ENCODE measurements at regions not wholly inside any gene's neighbourhood (a gene's known extent, or its start where the extent isn't known, plus 50 kb on each side); places are given as distances from the start of the nearest gene placed in this dataset.

GRCh38 chr13:89763005-89763404 lies 1584.5 kb upstream of the MIR17HG start:
- no peak overlapping the region for H3K27ac ChIP-seq
- H3K9ac ChIP-seq (ENCODE audit: insufficient read length) = no peak overlapping the region
- DNase-seq (ENCODE audit: low read depth, low spot score) = no peak
- TF ChIP-seq FOXP2 (optimal IDR thresholded peaks at IDR 0.05; ENCODE audit: control extremely low read depth, extremely low read length, insufficient read depth) = no peak
- no peak overlapping the region for H3K4me3 ChIP-seq
- no peaks in the 10 kb centered on the region for H3K9me3 ChIP-seq (ENCODE audit: low read depth, low read length)
- no peaks in the 10 kb centered on the region for H3K36me3 ChIP-seq (ENCODE audit: insufficient read depth, low read length)

- Histone ChIP-seq H3K4me3 (no peak overlapping the region), H3K9me3 (ENCODE audit: low read depth, low read length) (no peaks in the 10 kb centered on the region), H3K27ac (no peak overlapping the region), H3K9ac (ENCODE audit: insufficient read length) (no peak overlapping the region), H3K36me3 (ENCODE audit: insufficient read depth, low read length) (no peaks in the 10 kb centered on the region)
- DNase-seq (ENCODE audit: low read depth, low spot score) = no peak
- TF ChIP-seq POLR2AphosphoS5 (IDR thresholded peaks at IDR 0.05; ENCODE audit: borderline replicate concordance, low read depth, low read length) = no peak
- TF ChIP-seq FOXP2 (optimal IDR thresholded peaks at IDR 0.05; ENCODE audit: control extremely low read depth, extremely low read length, insufficient read depth) = no peak
- no peak for TF ChIP-seq EZH2 (IDR thresholded peaks at IDR 0.05)
Observed at GRCh38 chr13:89783221-89783755, 1564.2 kb upstream of the MIR17HG start.

GRCh38 chr13:89784161-89784809 lies 1563.2 kb upstream of the MIR17HG start:
- DNase-seq (ENCODE audit: low read depth, low spot score) = no peak

GRCh38 chr13:89786531-89786930 lies 1561.0 kb upstream of the MIR17HG start:
- no peak overlapping the region for H3K27ac ChIP-seq
- H3K36me3 ChIP-seq (ENCODE audit: insufficient read depth, low read length) = no peaks in the 10 kb centered on the region
- H3K9ac ChIP-seq (ENCODE audit: insufficient read length) = no peak overlapping the region
- no peak for DNase-seq (ENCODE audit: low read depth, low spot score)
- no peak for TF ChIP-seq FOXP2 (optimal IDR thresholded peaks at IDR 0.05; ENCODE audit: control extremely low read depth, extremely low read length, insufficient read depth)
- TF ChIP-seq POLR2AphosphoS5 (IDR thresholded peaks at IDR 0.05; ENCODE audit: borderline replicate concordance, low read depth, low read length) = no peak
- TF ChIP-seq EZH2 (IDR thresholded peaks at IDR 0.05) = no peak
- no peak overlapping the region for H3K4me3 ChIP-seq
- no peaks in the 10 kb centered on the region for H3K9me3 ChIP-seq (ENCODE audit: low read depth, low read length)

More at GRCh38 chr13:89784161-89784809, 1563.2 kb upstream of the MIR17HG start:
- Histone ChIP-seq H3K4me3 (no peak overlapping the region), H3K9me3 (ENCODE audit: low read depth, low read length) (no peaks in the 10 kb centered on the region), H3K27ac (no peak overlapping the region), H3K9ac (ENCODE audit: insufficient read length) (no peak overlapping the region), H3K36me3 (ENCODE audit: insufficient read depth, low read length) (no peaks in the 10 kb centered on the region)
- TF ChIP-seq FOXP2 (optimal IDR thresholded peaks at IDR 0.05; ENCODE audit: control extremely low read depth, extremely low read length, insufficient read depth) = no peak
- TF ChIP-seq EZH2 (IDR thresholded peaks at IDR 0.05) = no peak

- no peak for TF ChIP-seq EZH2 (IDR thresholded peaks at IDR 0.05)
- TF ChIP-seq FOXP2 (optimal IDR thresholded peaks at IDR 0.05; ENCODE audit: control extremely low read depth, extremely low read length, insufficient read depth) = no peak
- TF ChIP-seq POLR2AphosphoS5 (IDR thresholded peaks at IDR 0.05; ENCODE audit: borderline replicate concordance, low read depth, low read length) = no peak
- no peak for DNase-seq (ENCODE audit: low read depth, low spot score)
Observed at GRCh38 chr13:89790696-89791095, 1556.8 kb upstream of the MIR17HG start.

GRCh38 chr13:89791971-89792630 lies 1555.4 kb upstream of the MIR17HG start:
- H3K9ac ChIP-seq (ENCODE audit: insufficient read length) = no peak overlapping the region
- no peak overlapping the region for H3K4me3 ChIP-seq
- 0 out of 2 replicates have a peak, but pooled peaks cover 4% of the 10 kb centered on the region for H3K9me3 ChIP-seq (ENCODE audit: low read depth, low read length)
- TF ChIP-seq EZH2 (IDR thresholded peaks at IDR 0.05) (no peak), POLR2AphosphoS5 (IDR thresholded peaks at IDR 0.05; ENCODE audit: borderline replicate concordance, low read depth, low read length) (no peak), FOXP2 (optimal IDR thresholded peaks at IDR 0.05; ENCODE audit: control extremely low read depth, extremely low read length, insufficient read depth) (no peak)
- no peaks in the 10 kb centered on the region for H3K36me3 ChIP-seq (ENCODE audit: insufficient read depth, low read length)
- no peak for DNase-seq (ENCODE audit: low read depth, low spot score)
- no peak overlapping the region for H3K27ac ChIP-seq

More at GRCh38 chr13:89790696-89791095, 1556.8 kb upstream of the MIR17HG start:
- Histone ChIP-seq H3K27ac (no peak overlapping the region), H3K9me3 (ENCODE audit: low read depth, low read length) (0 out of 2 replicates have a peak, but pooled peaks cover 4% of the 10 kb centered on the region), H3K4me3 (no peak overlapping the region), H3K9ac (ENCODE audit: insufficient read length) (no peak overlapping the region), H3K36me3 (ENCODE audit: insufficient read depth, low read length) (no peaks in the 10 kb centered on the region)

GRCh38 chr13:89796196-89796595 lies 1551.3 kb upstream of the MIR17HG start:
- TF ChIP-seq EZH2 (IDR thresholded peaks at IDR 0.05) (no peak), POLR2AphosphoS5 (IDR thresholded peaks at IDR 0.05; ENCODE audit: borderline replicate concordance, low read depth, low read length) (no peak), FOXP2 (optimal IDR thresholded peaks at IDR 0.05; ENCODE audit: control extremely low read depth, extremely low read length, insufficient read depth) (no peak)
- Histone ChIP-seq H3K9ac (ENCODE audit: insufficient read length) (no peak overlapping the region), H3K4me3 (no peak overlapping the region), H3K9me3 (ENCODE audit: low read depth, low read length) (0 out of 2 replicates have a peak, but pooled peaks cover 4% of the 10 kb centered on the region), H3K36me3 (ENCODE audit: insufficient read depth, low read length) (no peaks in the 10 kb centered on the region), H3K27ac (no peak overlapping the region)
- DNase-seq (ENCODE audit: low read depth, low spot score) = no peak

- Histone ChIP-seq H3K27ac (no peak overlapping the region), H3K9me3 (ENCODE audit: low read depth, low read length) (no peaks in the 10 kb centered on the region), H3K9ac (ENCODE audit: insufficient read length) (no peak overlapping the region), H3K4me3 (no peak overlapping the region), H3K36me3 (ENCODE audit: insufficient read depth, low read length) (no peaks in the 10 kb centered on the region)
- no peak for DNase-seq (ENCODE audit: low read depth, low spot score)
- TF ChIP-seq EZH2 (IDR thresholded peaks at IDR 0.05) (no peak), POLR2AphosphoS5 (IDR thresholded peaks at IDR 0.05; ENCODE audit: borderline replicate concordance, low read depth, low read length) (no peak), FOXP2 (optimal IDR thresholded peaks at IDR 0.05; ENCODE audit: control extremely low read depth, extremely low read length, insufficient read depth) (no peak)
Observed at GRCh38 chr13:89803839-89804238, 1543.6 kb upstream of the MIR17HG start.
